ENCODE measurements at regions not wholly inside any gene's neighbourhood (a gene's known extent, or its start where the extent isn't known, plus 50 kb on each side); places are given as distances from the start of the nearest gene placed in this dataset.
A peak's percentile ranks its signal among the peaks of the same experiment; 100 is the strongest.

- BruUV-seq (replicated peaks): no TSS peak
- DNase-seq: no peak
- Mint-ChIP-seq H3K36me3 (ENCODE audit: insufficient read depth, unreplicated experiment) (no peaks in the 10 kb centered on the region), H3K4me3 (ENCODE audit: low read depth, unreplicated experiment) (no peak overlapping the region), H3K27me3 (ENCODE audit: unreplicated experiment) (no peaks in the 10 kb centered on the region), H3K9me3 (ENCODE audit: low read depth, unreplicated experiment) (no peaks in the 10 kb centered on the region), H3K27ac (ENCODE audit: unreplicated experiment) (no peak overlapping the region), H3K4me1 (ENCODE audit: low read depth, unreplicated experiment) (no peaks in the 10 kb centered on the region)
- TF ChIP-seq, protein P1, sequence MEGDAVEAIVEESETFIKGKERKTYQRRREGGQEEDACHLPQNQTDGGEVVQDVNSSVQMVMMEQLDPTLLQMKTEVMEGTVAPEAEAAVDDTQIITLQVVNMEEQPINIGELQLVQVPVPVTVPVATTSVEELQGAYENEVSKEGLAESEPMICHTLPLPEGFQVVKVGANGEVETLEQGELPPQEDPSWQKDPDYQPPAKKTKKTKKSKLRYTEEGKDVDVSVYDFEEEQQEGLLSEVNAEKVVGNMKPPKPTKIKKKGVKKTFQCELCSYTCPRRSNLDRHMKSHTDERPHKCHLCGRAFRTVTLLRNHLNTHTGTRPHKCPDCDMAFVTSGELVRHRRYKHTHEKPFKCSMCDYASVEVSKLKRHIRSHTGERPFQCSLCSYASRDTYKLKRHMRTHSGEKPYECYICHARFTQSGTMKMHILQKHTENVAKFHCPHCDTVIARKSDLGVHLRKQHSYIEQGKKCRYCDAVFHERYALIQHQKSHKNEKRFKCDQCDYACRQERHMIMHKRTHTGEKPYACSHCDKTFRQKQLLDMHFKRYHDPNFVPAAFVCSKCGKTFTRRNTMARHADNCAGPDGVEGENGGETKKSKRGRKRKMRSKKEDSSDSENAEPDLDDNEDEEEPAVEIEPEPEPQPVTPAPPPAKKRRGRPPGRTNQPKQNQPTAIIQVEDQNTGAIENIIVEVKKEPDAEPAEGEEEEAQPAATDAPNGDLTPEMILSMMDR (IDR thresholded peaks at IDR 0.05; ENCODE audit: unreplicated experiment): no peak
- intact Hi-C loops (cut with micrococcal nuclease; ENCODE audit: unreplicated experiment): loop anchor here (2.0 to 10.0 kb wide), 5 partner anchors 149 to 1789 kb away; no protein-coding TSS in a partner anchor
- CTCF ChIA-PET: interaction anchor here (0.7 kb wide), 2 partner anchors 468 to 823 kb away, joined by 3 read pairs; no protein-coding TSS in a partner anchor
Observed at GRCh38 chr3:163491714-163492113, 1586.6 kb downstream of the SI start.

- CTCF ChIA-PET: interaction anchor here (0.6 to 1.0 kb wide), 4 partner anchors 107 to 1576 kb away, joined by 3 to 7 read pairs (median 4); no protein-coding TSS in a partner anchor
- BruUV-seq (replicated peaks): no TSS peak
- no peaks in the 10 kb centered on the region for H3K27me3 Mint-ChIP-seq (ENCODE audit: unreplicated experiment)
- H3K4me3 Mint-ChIP-seq (ENCODE audit: low read depth, unreplicated experiment): no peak overlapping the region
- H3K27ac Mint-ChIP-seq (ENCODE audit: unreplicated experiment): no peak overlapping the region
- H3K4me1 Mint-ChIP-seq (ENCODE audit: low read depth, unreplicated experiment): no peaks in the 10 kb centered on the region
- TF ChIP-seq, protein P1 (IDR thresholded peaks at IDR 0.05; ENCODE audit: unreplicated experiment): peak; percentile 96
- no peaks in the 10 kb centered on the region for H3K36me3 Mint-ChIP-seq (ENCODE audit: insufficient read depth, unreplicated experiment)
- H3K9me3 Mint-ChIP-seq (ENCODE audit: low read depth, unreplicated experiment): no peaks in the 10 kb centered on the region
- intact Hi-C loops (cut with micrococcal nuclease; ENCODE audit: unreplicated experiment): loop anchor here (1.0 to 10.0 kb wide), 8 partner anchors 148 to 1930 kb away; no protein-coding TSS in a partner anchor
- peak; percentile 87 for DNase-seq
Observed at GRCh38 chr3:163490119-163490518, 1588.2 kb downstream of the SI start.

DNA sequence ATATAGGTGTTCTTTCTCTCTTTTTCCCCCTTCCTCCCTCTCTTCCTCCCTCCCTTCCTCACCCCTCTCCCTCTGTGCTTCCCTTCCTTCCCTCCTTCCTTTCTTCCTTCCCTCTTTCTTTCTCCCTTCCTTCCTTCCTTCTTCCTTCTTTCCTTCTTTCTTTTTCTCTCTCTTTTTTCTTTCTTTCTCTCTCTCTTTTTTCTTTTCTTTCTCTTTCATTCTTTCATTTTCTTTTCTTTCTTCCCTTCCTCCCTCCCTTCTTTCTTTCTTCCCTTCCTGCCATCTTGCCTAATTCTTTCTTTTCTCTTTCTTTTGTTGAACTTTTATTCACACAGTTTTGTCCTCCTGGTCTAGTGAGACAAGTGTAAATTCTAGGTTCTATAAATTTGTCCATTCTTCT, 1595.6 kb downstream of the SI start:
- BruUV-seq (replicated peaks): no TSS peak
- TF ChIP-seq, protein P1 (IDR thresholded peaks at IDR 0.05; ENCODE audit: unreplicated experiment): no peak
- no peaks in the 10 kb centered on the region for H3K27me3 Mint-ChIP-seq (ENCODE audit: unreplicated experiment)

DNA sequence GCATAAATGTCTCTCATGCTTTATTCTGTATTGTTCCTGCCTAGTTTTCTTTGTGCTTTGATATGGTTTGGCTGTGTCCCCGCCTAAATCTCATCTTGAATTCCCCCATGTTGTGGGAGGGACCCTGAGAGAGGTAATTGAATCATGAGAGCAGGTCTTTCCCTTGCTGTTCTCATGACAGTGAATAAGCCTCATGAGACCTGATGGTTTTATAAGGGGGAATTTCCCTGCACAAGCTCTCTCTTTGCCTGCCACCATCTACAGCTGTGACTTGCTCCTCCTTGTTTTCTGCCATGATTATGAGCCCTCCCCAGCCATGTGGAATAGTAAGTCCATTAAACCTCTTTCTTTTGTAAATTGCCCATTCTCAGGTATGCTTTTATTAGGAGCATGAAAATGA, 1596.6 kb downstream of the SI start:
- BruUV-seq (replicated peaks): no TSS peak
- H3K27me3 Mint-ChIP-seq (ENCODE audit: unreplicated experiment): no peaks in the 10 kb centered on the region
- no peaks in the 10 kb centered on the region for H3K36me3 Mint-ChIP-seq (ENCODE audit: insufficient read depth, unreplicated experiment)
- CTCF ChIA-PET: no interaction called here
- no peak overlapping the region for H3K27ac Mint-ChIP-seq (ENCODE audit: unreplicated experiment)
- peaks cover 3% of the 10 kb centered on the region for H3K9me3 Mint-ChIP-seq (ENCODE audit: low read depth, unreplicated experiment)
- TF ChIP-seq, protein P1 (IDR thresholded peaks at IDR 0.05; ENCODE audit: unreplicated experiment): no peak
- DNase-seq: no peak
- H3K4me1 Mint-ChIP-seq (ENCODE audit: low read depth, unreplicated experiment): no peaks in the 10 kb centered on the region
- H3K4me3 Mint-ChIP-seq (ENCODE audit: low read depth, unreplicated experiment): no peak overlapping the region
- intact Hi-C loops (cut with micrococcal nuclease; ENCODE audit: unreplicated experiment): no loop called here

More for the DNA sequence above, 1595.6 kb downstream of the SI start:
- H3K27ac Mint-ChIP-seq (ENCODE audit: unreplicated experiment): no peak overlapping the region
- intact Hi-C loops (cut with micrococcal nuclease; ENCODE audit: unreplicated experiment): no loop called here
- no peaks in the 10 kb centered on the region for H3K36me3 Mint-ChIP-seq (ENCODE audit: insufficient read depth, unreplicated experiment)
- no peaks in the 10 kb centered on the region for H3K4me1 Mint-ChIP-seq (ENCODE audit: low read depth, unreplicated experiment)
- CTCF ChIA-PET: no interaction called here
- DNase-seq: no peak
- no peak overlapping the region for H3K4me3 Mint-ChIP-seq (ENCODE audit: low read depth, unreplicated experiment)
- peaks cover 3% of the 10 kb centered on the region for H3K9me3 Mint-ChIP-seq (ENCODE audit: low read depth, unreplicated experiment)

Data from Calu3 (cell line).